ENCODE measurements at regions not wholly inside any gene's neighbourhood (a gene's known extent, or its start where the extent isn't known, plus 50 kb on each side); places are given as distances from the start of the nearest gene placed in this dataset.
"Not testable (repeated sequence)": the region's sequence is repeated elsewhere in the genome, so short reads cannot be mapped to it uniquely, and the experiment has no call there.

- Histone ChIP-seq H3K4me1 (no peaks in the 10 kb centered on the region), H3K27ac (no peak overlapping the region), H3K9me3 (no peaks in the 10 kb centered on the region), H3K27me3 (no peaks in the 10 kb centered on the region), H3K4me3 (no peak overlapping the region), H3K36me3 (no peaks in the 10 kb centered on the region)
- DNase-seq = no peak
- ATAC-seq (ENCODE audit: low FRiP score in 2 of 2) = no peak
- no peak for TF ChIP-seq EP300 (IDR thresholded peaks at IDR 0.05)
- no peak for TF ChIP-seq POLR2AphosphoS5 (IDR thresholded peaks at IDR 0.05)
- TF ChIP-seq CTCF (IDR thresholded peaks at IDR 0.05) = no peak
- TF ChIP-seq POLR2A (IDR thresholded peaks at IDR 0.05) = no peak
- WGBS, 2 donors = 67% methylated on average over 5 of the region's 5 CpGs
Measured at GRCh38 chr12:111120578-111120977, 200.2 kb upstream of the MYL2 start.

- DNase-seq (no peak), ATAC-seq (ENCODE audit: low FRiP score in 2 of 2) (no peak)
- H3K27ac ChIP-seq = no peak overlapping the region
- TF ChIP-seq POLR2AphosphoS5 (IDR thresholded peaks at IDR 0.05) (no peak), EP300 (IDR thresholded peaks at IDR 0.05) (no peak), CTCF (IDR thresholded peaks at IDR 0.05) (no peak), POLR2A (IDR thresholded peaks at IDR 0.05) (no peak)
- no peaks in the 10 kb centered on the region for H3K36me3 ChIP-seq
- WGBS, 2 donors = 100% methylated on average over 1 of the region's 1 CpG
- H3K4me3 ChIP-seq = no peak overlapping the region
- H3K9me3 ChIP-seq = no peaks in the 10 kb centered on the region
- H3K27me3 ChIP-seq = no peaks in the 10 kb centered on the region
- H3K4me1 ChIP-seq = no peaks in the 10 kb centered on the region
Measured at GRCh38 chr12:111117017-111117416, 196.6 kb upstream of the MYL2 start.

- not testable (repeated sequence) for H3K4me1 ChIP-seq; H3K27ac ChIP-seq; H3K36me3 ChIP-seq; H3K27me3 ChIP-seq; H3K4me3 ChIP-seq; H3K9me3 ChIP-seq; DNase-seq; ATAC-seq (ENCODE audit: low FRiP score in 2 of 2)
- 77 to 81% methylated on average over 3 of the region's 3 CpGs for WGBS, 2 donors
Measured at GRCh38 chr12:111113313-111113712, 192.9 kb upstream of the MYL2 start.

GRCh38 chr12:111112311-111113098 lies 192.1 kb upstream of the MYL2 start:
- WGBS, 2 donors = 74 to 76% methylated on average over 14 of the region's 14 CpGs
- ATAC-seq (ENCODE audit: low FRiP score in 2 of 2) = no peak

GRCh38 chr12:111111681-111112080 lies 191.3 kb upstream of the MYL2 start:
- no peak for ATAC-seq (ENCODE audit: low FRiP score in 2 of 2)
- H3K27me3 ChIP-seq = no peaks in the 10 kb centered on the region
- H3K4me1 ChIP-seq = no peaks in the 10 kb centered on the region
- DNase-seq = no peak
- no peaks in the 10 kb centered on the region for H3K9me3 ChIP-seq
- TF ChIP-seq EP300 (IDR thresholded peaks at IDR 0.05) (no peak), POLR2A (IDR thresholded peaks at IDR 0.05) (no peak), POLR2AphosphoS5 (IDR thresholded peaks at IDR 0.05) (no peak), CTCF (IDR thresholded peaks at IDR 0.05) (no peak)
- H3K27ac ChIP-seq = no peak overlapping the region
- no peaks in the 10 kb centered on the region for H3K36me3 ChIP-seq
- WGBS, 2 donors = 19 to 34% methylated on average over 4 of the region's 4 CpGs
- H3K4me3 ChIP-seq = no peak overlapping the region

More at GRCh38 chr12:111112311-111113098, 192.1 kb upstream of the MYL2 start:
- TF ChIP-seq POLR2AphosphoS5 (IDR thresholded peaks at IDR 0.05) (no peak), POLR2A (IDR thresholded peaks at IDR 0.05) (no peak), CTCF (IDR thresholded peaks at IDR 0.05) (no peak), EP300 (IDR thresholded peaks at IDR 0.05) (no peak)
- H3K4me1 ChIP-seq = no peaks in the 10 kb centered on the region
- H3K36me3 ChIP-seq = no peaks in the 10 kb centered on the region
- no peak overlapping the region for H3K4me3 ChIP-seq
- no peaks in the 10 kb centered on the region for H3K27me3 ChIP-seq
- no peak overlapping the region for H3K27ac ChIP-seq
- H3K9me3 ChIP-seq = no peaks in the 10 kb centered on the region
- no peak for DNase-seq
